GM06990 (cell line): ENCODE measurements at regions not wholly inside any gene's neighbourhood (a gene's known extent, or its start where the extent isn't known, plus 50 kb on each side); places are given as distances from the start of the nearest gene placed in this dataset.

Source experiments
- DNase-seq: peaks from one replicate; pipeline ENCODE4 v3.0.0-alpha.2; 2011; ENCODE audit not compliant: insufficient read length; ENCODE audit errors: extremely low read depth
- H3K27me3 ChIP-seq: replicated peaks from 2 replicates; pipeline ENCODE4 v1.6.0; 2011; ENCODE audit warnings: low read length; ENCODE audit not compliant: control insufficient read depth, insufficient read depth
- H3K36me3 ChIP-seq: 2 replicates; pipeline ENCODE4 v1.5.1; 2011; ENCODE audit warnings: low read length; ENCODE audit not compliant: control insufficient read depth, insufficient read depth
- H3K4me3 ChIP-seq: replicated peaks from 2 replicates; pipeline ENCODE4 v1.5.1; 2011; ENCODE audit warnings: low read depth, mild to moderate bottlenecking, control low read depth, low read length
- TF ChIP-seq, protein P1 (sequence below): IDR thresholded peaks from 2 replicates; pipeline ENCODE4 v1.5.1; 2011; ENCODE audit warnings: low read length, control low read depth, mild to moderate bottlenecking, inconsistent platforms; ENCODE audit not compliant: insufficient read depth, poor library complexity, severe bottlenecking

DNA sequence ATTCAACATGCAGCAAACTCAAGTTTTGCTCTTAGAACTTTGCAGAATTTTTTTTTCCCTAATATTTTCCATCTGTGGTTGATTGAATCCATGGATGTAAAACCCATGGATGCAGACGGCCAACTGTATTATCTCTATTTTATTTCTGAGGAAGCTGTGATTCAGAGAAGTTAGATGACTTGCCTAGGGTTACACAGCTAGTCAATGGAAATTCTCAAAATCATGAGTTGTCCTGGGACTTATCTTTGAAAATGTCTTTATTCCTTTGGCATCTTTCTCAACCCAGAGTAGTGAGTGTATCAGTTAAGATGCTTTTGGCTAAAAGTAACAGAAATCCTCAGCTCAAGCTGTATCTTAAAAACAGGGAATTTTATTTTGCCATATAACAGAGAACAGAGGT is 107.9 kb upstream of the GALNT15 start:
- Histone ChIP-seq H3K27me3 (no peaks in the 10 kb centered on the region), H3K4me3 (no peak overlapping the region), H3K36me3 (no peaks in the 10 kb centered on the region)
- TF ChIP-seq, protein P1, sequence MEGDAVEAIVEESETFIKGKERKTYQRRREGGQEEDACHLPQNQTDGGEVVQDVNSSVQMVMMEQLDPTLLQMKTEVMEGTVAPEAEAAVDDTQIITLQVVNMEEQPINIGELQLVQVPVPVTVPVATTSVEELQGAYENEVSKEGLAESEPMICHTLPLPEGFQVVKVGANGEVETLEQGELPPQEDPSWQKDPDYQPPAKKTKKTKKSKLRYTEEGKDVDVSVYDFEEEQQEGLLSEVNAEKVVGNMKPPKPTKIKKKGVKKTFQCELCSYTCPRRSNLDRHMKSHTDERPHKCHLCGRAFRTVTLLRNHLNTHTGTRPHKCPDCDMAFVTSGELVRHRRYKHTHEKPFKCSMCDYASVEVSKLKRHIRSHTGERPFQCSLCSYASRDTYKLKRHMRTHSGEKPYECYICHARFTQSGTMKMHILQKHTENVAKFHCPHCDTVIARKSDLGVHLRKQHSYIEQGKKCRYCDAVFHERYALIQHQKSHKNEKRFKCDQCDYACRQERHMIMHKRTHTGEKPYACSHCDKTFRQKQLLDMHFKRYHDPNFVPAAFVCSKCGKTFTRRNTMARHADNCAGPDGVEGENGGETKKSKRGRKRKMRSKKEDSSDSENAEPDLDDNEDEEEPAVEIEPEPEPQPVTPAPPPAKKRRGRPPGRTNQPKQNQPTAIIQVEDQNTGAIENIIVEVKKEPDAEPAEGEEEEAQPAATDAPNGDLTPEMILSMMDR = no peak
- no peak for DNase-seq

DNA sequence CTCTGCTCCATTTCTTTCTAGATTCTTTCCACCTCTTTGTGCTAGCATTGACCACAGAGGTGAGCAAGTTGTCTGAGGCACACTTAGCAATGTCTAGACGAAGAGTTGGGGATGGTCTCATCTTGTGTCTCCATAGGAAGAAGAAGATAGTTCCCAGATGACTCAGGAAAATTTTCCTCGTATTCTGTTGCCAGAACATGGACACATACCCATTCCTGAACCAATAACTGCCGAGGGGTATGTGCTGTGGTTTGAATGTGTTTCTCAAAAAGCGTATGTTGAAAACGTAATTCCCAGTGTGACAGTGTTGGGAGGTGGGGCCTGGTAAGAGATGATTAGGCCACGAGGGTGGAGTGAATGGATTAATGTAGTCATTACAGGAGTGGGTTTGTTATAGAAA is 107.5 kb upstream of the GALNT15 start:
- no peak for DNase-seq
- no peak overlapping the region for H3K4me3 ChIP-seq
- no peaks in the 10 kb centered on the region for H3K27me3 ChIP-seq
- TF ChIP-seq, protein P1 = no peak
- no peaks in the 10 kb centered on the region for H3K36me3 ChIP-seq

DNA sequence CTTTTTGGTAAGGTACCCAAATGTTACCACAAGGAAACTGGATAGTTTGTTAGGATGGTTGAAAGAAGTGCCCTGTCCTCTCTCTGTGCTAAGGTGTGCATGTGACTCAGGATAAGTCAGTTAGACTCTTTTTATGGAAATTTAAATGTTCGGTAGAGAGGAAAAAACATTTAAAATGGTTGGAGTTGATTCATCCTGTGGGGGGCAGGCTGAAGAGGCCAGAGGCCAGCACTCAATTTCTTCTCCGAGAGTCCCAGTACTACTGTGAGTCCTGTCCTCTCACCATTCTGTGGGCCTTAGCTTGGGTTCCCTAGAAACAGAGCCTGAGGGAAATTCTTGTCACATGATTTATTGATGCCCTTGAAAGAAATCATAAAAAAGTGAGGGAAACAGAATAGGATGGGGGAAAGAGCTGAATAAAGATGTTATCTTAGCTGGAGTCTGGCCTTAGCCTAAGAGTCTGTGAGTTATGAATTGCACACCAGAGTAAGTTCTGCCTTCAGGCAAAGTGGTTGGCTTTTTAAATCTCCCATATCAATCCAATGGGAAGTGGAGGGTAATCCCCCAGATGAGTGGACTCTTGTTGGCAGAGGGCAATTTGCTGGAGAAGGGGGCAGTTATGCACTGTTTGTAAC is 106.5 kb upstream of the GALNT15 start:
- no peaks in the 10 kb centered on the region for H3K27me3 ChIP-seq
- H3K36me3 ChIP-seq = no peaks in the 10 kb centered on the region
- no peak for DNase-seq
- TF ChIP-seq, protein P1 = no peak
- H3K4me3 ChIP-seq = no peak overlapping the region

DNA sequence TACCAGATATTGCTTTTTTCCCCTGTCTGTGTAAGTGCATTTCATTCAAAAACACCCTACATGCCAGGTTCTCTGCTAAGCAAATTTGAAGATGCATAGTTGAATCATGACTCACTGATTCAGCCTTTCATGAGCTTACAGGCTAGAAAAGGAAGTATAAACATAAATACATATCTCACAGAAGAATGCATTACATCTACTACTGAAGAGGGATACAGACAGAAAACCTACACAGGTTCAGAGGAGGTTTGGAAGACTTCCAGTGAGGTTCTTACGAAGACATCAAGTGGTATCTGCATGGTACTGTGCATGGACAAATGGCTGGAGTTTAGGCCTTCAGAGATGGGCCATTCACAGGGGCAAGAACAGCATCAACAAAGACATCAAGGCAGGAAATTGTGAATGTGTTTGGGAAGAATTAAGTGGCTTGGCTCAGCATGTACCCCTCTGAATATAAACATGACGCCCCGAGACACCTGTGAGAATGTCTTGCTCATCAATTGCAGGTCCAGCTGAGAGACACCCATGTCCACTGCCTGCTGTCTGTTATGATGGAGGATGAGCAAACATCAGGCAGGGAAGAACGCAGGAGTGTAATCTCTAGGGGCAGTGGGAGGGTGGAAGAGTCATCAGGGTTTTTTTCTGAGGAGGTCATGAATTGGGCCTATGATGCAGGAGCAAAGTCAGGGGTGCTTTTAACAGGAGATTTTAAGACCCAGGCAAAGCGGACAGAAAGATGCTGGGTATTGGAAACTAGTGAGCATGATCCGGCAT is 105.1 kb upstream of the GALNT15 start:
- TF ChIP-seq, protein P1 = no peak

DNA sequence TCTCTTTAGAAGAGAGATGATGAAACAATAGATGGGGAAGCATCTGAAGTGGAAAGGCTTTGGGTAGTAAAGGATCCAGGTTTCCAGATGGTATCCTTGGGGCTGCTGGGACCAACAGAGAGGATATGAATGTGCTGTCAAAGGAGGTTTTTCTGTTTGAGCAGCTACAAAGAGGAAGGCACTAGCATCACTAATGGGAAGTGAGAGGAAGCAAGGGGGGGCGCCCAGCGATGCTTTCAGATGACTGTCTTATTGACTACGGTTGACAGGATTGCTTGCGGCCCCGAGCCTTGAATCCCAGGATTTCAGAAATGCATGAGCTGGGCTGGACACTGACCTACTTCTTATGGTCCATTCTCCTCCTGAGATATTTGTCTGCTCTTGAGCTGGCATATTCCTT is 103.8 kb upstream of the GALNT15 start:
- DNase-seq = no peak
- no peaks in the 10 kb centered on the region for H3K36me3 ChIP-seq
- H3K27me3 ChIP-seq = no peaks in the 10 kb centered on the region
- TF ChIP-seq, protein P1 = no peak
- H3K4me3 ChIP-seq = no peak overlapping the region

More for the DNA sequence above, 105.1 kb upstream of the GALNT15 start:
- no peaks in the 10 kb centered on the region for H3K36me3 ChIP-seq
- no peak for DNase-seq
- no peak overlapping the region for H3K4me3 ChIP-seq
- H3K27me3 ChIP-seq = no peaks in the 10 kb centered on the region
